Right atrium auricular region (tissue), 2 donors: ENCODE measurements at regions not wholly inside any gene's neighbourhood (a gene's known extent, or its start where the extent isn't known, plus 50 kb on each side); places are given as distances from the start of the nearest gene placed in this dataset.

ENCODE experiments used
- DNase-seq: peaks from one replicate; pipeline ENCODE4 v3.0.0-alpha.2; 2019; ENCODE audit warnings: low spot score
- H3K27ac ChIP-seq, 2 donors: fragments of 200-600 bp; sonication (generic); 1 replicate in 1 of 2; 2 replicates in 1 of 2; pipeline ENCODE4 v1.5.1; 2016 to 2019
- H3K27me3 ChIP-seq, 2 donors: fragments of 200-600 bp; sonication (generic); one replicate each; pipeline versions ENCODE4 v1.5.1 to v1.6.0; 2017 to 2019
- H3K36me3 ChIP-seq: fragments of 200-600 bp; sonication (generic); one replicate; pipeline ENCODE4 v1.5.1; 2016
- H3K4me1 ChIP-seq, 2 donors: fragments of 200-600 bp; sonication (generic); one replicate each; pipeline versions ENCODE4 v1.5.1 to v1.6.0; 2017 to 2019
- H3K4me3 ChIP-seq, 2 donors: fragments of 200-600 bp; sonication (generic); 1 replicate in 1 of 2; 2 replicates in 1 of 2; pipeline ENCODE4 v1.5.1; 2017 to 2019; ENCODE audit warnings: mild to moderate bottlenecking in 1 of 2, moderate library complexity in 1 of 2
- H3K9me3 ChIP-seq, 2 donors: fragments of 200-600 bp; sonication (generic); one replicate each; pipeline ENCODE4 v1.5.1; 2019
- CTCF ChIP-seq, 2 donors: fragments of 200-600 bp; sonication (generic); IDR thresholded peaks; one replicate each; pipeline ENCODE4 v1.5.1; 2019; ENCODE audit warnings: antibody characterized with exemption in 2 of 2

GRCh38 chr3:194073926-194074325, 62.0 kb upstream of the HES1 start:
- H3K9me3 ChIP-seq = no peaks in the 10 kb centered on the region
- H3K4me1 ChIP-seq = peaks cover 0 to 22% of the 10 kb centered on the region in 2 donors
- no peak overlapping the region for H3K27ac ChIP-seq
- DNase-seq = no peak
- no peak overlapping the region for H3K4me3 ChIP-seq
- TF ChIP-seq CTCF (IDR thresholded peaks at IDR 0.05) = no peak
- no peaks in the 10 kb centered on the region for H3K36me3 ChIP-seq
- H3K27me3 ChIP-seq = no peaks in the 10 kb centered on the region

- no peak for TF ChIP-seq CTCF (IDR thresholded peaks at IDR 0.05)
- Histone ChIP-seq H3K36me3 (no peaks in the 10 kb centered on the region), H3K27ac (no peak overlapping the region), H3K27me3 (no peaks in the 10 kb centered on the region), H3K4me1 (peaks cover 0 to 19% of the 10 kb centered on the region in 2 donors), H3K9me3 (no peaks in the 10 kb centered on the region), H3K4me3 (no peak overlapping the region)
- DNase-seq = no peak
Observed at GRCh38 chr3:194075088-194075615, 60.8 kb upstream of the HES1 start.

- Histone ChIP-seq H3K4me1 (peaks cover 0 to 12% of the 10 kb centered on the region in 2 donors), H3K27ac (no peak overlapping the region), H3K36me3 (no peaks in the 10 kb centered on the region), H3K9me3 (no peaks in the 10 kb centered on the region), H3K4me3 (no peak overlapping the region), H3K27me3 (no peaks in the 10 kb centered on the region)
- no peak for TF ChIP-seq CTCF (IDR thresholded peaks at IDR 0.05)
- no peak for DNase-seq
Observed at GRCh38 chr3:194075802-194076460, 60.0 kb upstream of the HES1 start.

GRCh38 chr3:194076475-194076874, 59.5 kb upstream of the HES1 start:
- no peak overlapping the region for H3K4me3 ChIP-seq
- no peaks in the 10 kb centered on the region for H3K27me3 ChIP-seq
- H3K27ac ChIP-seq = no peak overlapping the region
- H3K36me3 ChIP-seq = no peaks in the 10 kb centered on the region
- peaks cover 0 to 8% of the 10 kb centered on the region in 2 donors for H3K4me1 ChIP-seq
- no peak for DNase-seq
- no peaks in the 10 kb centered on the region for H3K9me3 ChIP-seq
- TF ChIP-seq CTCF (IDR thresholded peaks at IDR 0.05) = no peak

GRCh38 chr3:194077602-194078001, 58.3 kb upstream of the HES1 start:
- H3K4me1 ChIP-seq = peaks cover 0 to 8% of the 10 kb centered on the region in 2 donors
- no peaks in the 10 kb centered on the region for H3K27me3 ChIP-seq
- DNase-seq = no peak
- H3K9me3 ChIP-seq = no peaks in the 10 kb centered on the region
- TF ChIP-seq CTCF (IDR thresholded peaks at IDR 0.05) = no peak
- no peak overlapping the region for H3K4me3 ChIP-seq
- H3K27ac ChIP-seq = no peak overlapping the region
- H3K36me3 ChIP-seq = no peaks in the 10 kb centered on the region
